ENCODE measurements at regions not wholly inside any gene's neighbourhood (a gene's known extent, or its start where the extent isn't known, plus 50 kb on each side); places are given as distances from the start of the nearest gene placed in this dataset.

DNA sequence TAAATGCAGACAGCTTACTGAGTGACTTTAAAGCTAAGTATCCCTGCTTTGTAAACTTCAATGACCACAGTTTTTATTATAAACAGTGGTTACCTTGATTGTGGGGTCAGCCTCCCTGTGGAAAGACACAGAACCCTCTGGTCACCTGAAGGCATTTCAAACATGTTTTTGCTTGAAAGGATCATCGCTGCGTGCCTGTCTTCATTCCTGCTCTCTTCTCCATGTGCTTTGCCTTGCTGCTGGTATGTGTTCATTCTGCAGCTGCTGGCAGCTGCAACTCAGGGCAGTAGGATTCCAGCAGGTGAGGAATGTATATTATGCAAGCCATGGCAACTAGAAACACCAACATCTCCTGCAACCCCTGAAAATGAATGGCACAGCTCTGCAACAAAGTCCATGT is 81.0 kb upstream of the VAV3 start:
- Histone ChIP-seq H2BK12ac (ENCODE audit: insufficient read length, low read depth, low read length) (no peak overlapping the region), H3K14ac (ENCODE audit: insufficient read depth, low read length) (no peak overlapping the region), H3K79me1 (ENCODE audit: insufficient read depth, low read depth, low read length, poor library complexity, severe bottlenecking) (no peaks in the 10 kb centered on the region), H3K9me3 (ENCODE audit: control insufficient read depth, low read depth, low read length) (no peaks in the 10 kb centered on the region), H3K4ac (ENCODE audit: low read depth, low read length) (no peak overlapping the region), H3K56ac (ENCODE audit: insufficient read length, low read depth, low read length) (no peak overlapping the region), H2BK15ac (ENCODE audit: low read depth, low read length) (no peak overlapping the region), H3K23me2 (ENCODE audit: insufficient read length, low read depth, low read length, poor library complexity, severe bottlenecking) (no peaks in the 10 kb centered on the region), H2BK5ac (ENCODE audit: insufficient read length, low read length) (no peak overlapping the region), H3K27ac (ENCODE audit: insufficient read length, low read depth, low read length) (no peak overlapping the region), H2BK120ac (ENCODE audit: low read depth, low read length, poor library complexity, severe bottlenecking) (no peak overlapping the region), H4K8ac (replicated peaks; ENCODE audit: insufficient read length, low read depth, low read length) (no peak overlapping the region), H3K18ac (ENCODE audit: insufficient read length, low read depth, low read length) (no peak overlapping the region), H4K20me1 (ENCODE audit: control insufficient read depth, insufficient read depth, insufficient read length) (no peaks in the 10 kb centered on the region), H3K9ac (ENCODE audit: extremely low read depth, insufficient read length, low read length) (no peak overlapping the region), H3K27me3 (ENCODE audit: insufficient read depth, low read length) (no peaks in the 10 kb centered on the region), H3K23ac (ENCODE audit: insufficient read length, low read depth, low read length) (no peak overlapping the region), H3K4me1 (ENCODE audit: insufficient read depth, low read length) (peaks cover 11% of the 10 kb centered on the region), H3T11ph (ENCODE audit: low read length) (no peak overlapping the region), H4K5ac (ENCODE audit: insufficient read length, low read depth, low read length) (no peak overlapping the region), H4K91ac (ENCODE audit: insufficient read length, low read depth, low read length) (no peak overlapping the region), H2BK20ac (ENCODE audit: low read depth, low read length, poor library complexity, severe bottlenecking) (no peak overlapping the region), H3K4me2 (ENCODE audit: insufficient read depth, insufficient read length, low read length) (no peak overlapping the region), H3K79me2 (ENCODE audit: insufficient read depth, low read length) (no peaks in the 10 kb centered on the region), H2AFZ (ENCODE audit: low read length) (no peak overlapping the region), H2AK5ac (ENCODE audit: insufficient read length, low read length) (no peak overlapping the region)
- Mint-ChIP-seq H3K4me1 (peaks cover 23 to 29% of the 10 kb centered on the region in 2 experiments), H3K36me3 (ENCODE audit: insufficient read depth in 1 of 3, low read depth in 3 of 3) (no peaks in the 10 kb centered on the region), H3K27me3 (ENCODE audit: low read depth) (peaks cover 4% of the 10 kb centered on the region), H3K4me3 (no peak overlapping the region), H3K27ac (no peak overlapping the region), H3K9me3 (no peaks in the 10 kb centered on the region)
- no peak for DNase-seq
- WGBS (ENCODE audit: extremely low coverage, insufficient read length, low lambda C conversion rate): no CpG with 5 or more reads among the region's 2 CpGs
- TF ChIP-seq, protein P1, sequence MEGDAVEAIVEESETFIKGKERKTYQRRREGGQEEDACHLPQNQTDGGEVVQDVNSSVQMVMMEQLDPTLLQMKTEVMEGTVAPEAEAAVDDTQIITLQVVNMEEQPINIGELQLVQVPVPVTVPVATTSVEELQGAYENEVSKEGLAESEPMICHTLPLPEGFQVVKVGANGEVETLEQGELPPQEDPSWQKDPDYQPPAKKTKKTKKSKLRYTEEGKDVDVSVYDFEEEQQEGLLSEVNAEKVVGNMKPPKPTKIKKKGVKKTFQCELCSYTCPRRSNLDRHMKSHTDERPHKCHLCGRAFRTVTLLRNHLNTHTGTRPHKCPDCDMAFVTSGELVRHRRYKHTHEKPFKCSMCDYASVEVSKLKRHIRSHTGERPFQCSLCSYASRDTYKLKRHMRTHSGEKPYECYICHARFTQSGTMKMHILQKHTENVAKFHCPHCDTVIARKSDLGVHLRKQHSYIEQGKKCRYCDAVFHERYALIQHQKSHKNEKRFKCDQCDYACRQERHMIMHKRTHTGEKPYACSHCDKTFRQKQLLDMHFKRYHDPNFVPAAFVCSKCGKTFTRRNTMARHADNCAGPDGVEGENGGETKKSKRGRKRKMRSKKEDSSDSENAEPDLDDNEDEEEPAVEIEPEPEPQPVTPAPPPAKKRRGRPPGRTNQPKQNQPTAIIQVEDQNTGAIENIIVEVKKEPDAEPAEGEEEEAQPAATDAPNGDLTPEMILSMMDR (conservative IDR thresholded peaks at IDR 0.05): no peak
